Keratinocyte (primary cell): ENCODE measurements at regions not wholly inside any gene's neighbourhood (a gene's known extent, or its start where the extent isn't known, plus 50 kb on each side); places are given as distances from the start of the nearest gene placed in this dataset.

Experiments used
- CTCF ChIP-seq, 3 experiments: IDR thresholded peaks in 1 of 3; conservative IDR thresholded peaks in 1 of 3; optimal IDR thresholded peaks in 1 of 3; 2 replicates in 2 of 3; 3 replicates in 1 of 3; pipeline versions ENCODE3 to v1.5.1; 2011; ENCODE audit warnings: low read length in 3 of 3, mild to moderate bottlenecking in 3 of 3, moderate library complexity in 2 of 3, control low read depth in 1 of 3, inconsistent platforms in 1 of 3; ENCODE audit not compliant: insufficient read depth in 2 of 3; ENCODE audit errors: extremely low read depth in 1 of 3
- EZH2 ChIP-seq: IDR thresholded peaks from one replicate; pipeline ENCODE4 v1.6.1; 2012; ENCODE audit warnings: inconsistent platforms, mild to moderate bottlenecking, low read length, moderate library complexity

- TF ChIP-seq EZH2 (no peak), CTCF (optimal IDR thresholded peaks at IDR 0.05 in 1 of 3, IDR thresholded peaks at IDR 0.05 in 1 of 3, conservative IDR thresholded peaks at IDR 0.05 in 1 of 3; ENCODE audit: extremely low read depth in 1 of 3, insufficient read depth in 2 of 3, low read length in 3 of 3) (no peak)
These were observed 81.7 kb upstream of the TMEM72 start for GRCh38 chr10:44829426-44829825.
